Left forelimb (tissue), 1 donor: ENCODE measurements at regions not wholly inside any gene's neighbourhood (a gene's known extent, or its start where the extent isn't known, plus 50 kb on each side); places are given as distances from the start of the nearest gene placed in this dataset.
"Not testable (repeated sequence)": the region's sequence is repeated elsewhere in the genome, so short reads cannot be mapped to it uniquely, and the experiment has no call there.

Experiments
- DNase-seq: peaks from one replicate; pipeline ENCODE4 v3.0.0-alpha.2; 2018; ENCODE audit warnings: low spot score

DNA sequence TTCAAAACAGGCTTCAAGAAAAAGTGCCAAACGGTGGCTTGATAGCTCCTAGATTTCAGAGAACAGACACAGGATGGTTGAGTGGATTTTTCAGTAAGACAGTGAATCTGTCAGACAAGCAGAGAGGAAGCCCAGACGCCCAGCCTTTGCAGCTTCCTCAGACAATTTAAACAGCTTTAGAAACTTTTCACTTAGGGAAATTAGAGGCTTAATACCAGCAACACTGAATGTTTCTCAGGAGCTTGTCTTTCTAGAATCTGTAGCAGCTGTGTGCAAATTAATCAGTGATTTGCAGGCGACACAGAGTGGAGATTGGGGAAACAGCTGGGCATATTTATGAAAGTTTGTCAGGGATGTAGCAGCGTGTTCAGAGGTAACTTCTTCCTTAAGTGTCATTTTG is 362.1 kb downstream of the GALC start:
- DNase-seq: no peak

DNA sequence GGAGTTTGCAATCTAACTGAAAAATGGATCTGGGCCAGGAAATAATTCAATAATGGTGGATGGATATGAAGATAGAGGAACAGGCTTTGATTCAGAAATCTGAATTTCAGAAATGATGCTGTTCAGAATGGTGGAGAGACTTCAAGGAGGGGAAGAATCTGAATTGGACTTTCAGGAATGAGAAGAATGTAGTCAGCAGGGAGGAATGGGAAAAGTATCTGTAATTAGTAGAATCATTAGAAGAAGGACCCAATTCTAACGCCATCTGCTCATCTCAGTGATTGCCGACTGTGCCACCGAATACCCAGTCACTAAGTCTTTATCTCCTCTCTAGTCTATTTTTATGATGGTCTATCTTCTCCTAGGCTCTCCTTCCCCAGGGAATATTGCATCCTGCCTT is 363.2 kb downstream of the GALC start:
- no peak for DNase-seq

DNA sequence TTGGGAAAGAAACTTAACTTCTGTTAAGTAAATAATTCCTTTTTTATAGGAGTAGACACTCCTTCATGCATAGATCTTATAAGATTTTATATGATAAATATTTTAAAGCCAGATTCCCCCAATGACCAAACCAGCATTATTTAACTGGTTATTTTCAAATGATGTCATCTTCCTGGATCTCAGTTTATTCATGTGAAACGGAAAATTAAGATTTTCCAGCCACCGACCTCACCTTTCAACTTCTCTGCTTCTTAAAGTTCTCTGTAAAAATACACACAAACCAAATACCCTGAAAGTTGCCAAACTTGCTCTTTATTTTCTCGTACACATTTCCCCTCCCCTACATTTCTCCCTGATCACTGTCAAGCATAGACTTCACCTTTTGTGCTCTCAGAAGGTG is 364.2 kb downstream of the GALC start:
- no peak for DNase-seq

DNA sequence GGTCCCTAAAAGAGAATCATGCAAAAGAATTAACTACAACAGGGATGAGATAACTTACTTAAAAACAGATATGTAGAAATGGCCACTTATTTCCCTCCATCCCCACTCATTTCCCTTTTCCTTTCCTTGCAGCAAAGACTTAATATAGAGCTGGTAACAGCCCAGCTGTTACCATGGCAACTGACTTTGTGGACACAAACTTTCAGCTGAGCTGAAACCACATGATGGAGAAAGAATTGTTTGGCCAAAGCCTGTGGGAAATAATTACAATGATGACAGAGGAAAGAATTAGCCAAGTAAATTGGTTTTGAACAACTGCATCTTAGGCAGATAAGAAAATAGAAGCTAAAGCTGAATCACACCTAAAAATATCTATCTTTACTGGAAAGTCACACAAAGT is 364.9 kb downstream of the GALC start:
- DNase-seq: no peak

- DNase-seq: no peak
These were observed 366.7 kb downstream of the GALC start for GRCh38 chr14:87626266-87626665.

- DNase-seq: no peak
These were observed 369.4 kb downstream of the GALC start for GRCh38 chr14:87623616-87624015.

GRCh38 chr14:87617079-87617478 is 375.9 kb downstream of the GALC start:
- DNase-seq: no peak

- no peak for DNase-seq
These were observed 376.9 kb downstream of the GALC start for GRCh38 chr14:87615822-87616679.

GRCh38 chr14:87615047-87615446 is 377.9 kb downstream of the GALC start:
- no peak for DNase-seq

- no peak for DNase-seq
These were observed 379.1 kb downstream of the GALC start for GRCh38 chr14:87613881-87614280.

DNA sequence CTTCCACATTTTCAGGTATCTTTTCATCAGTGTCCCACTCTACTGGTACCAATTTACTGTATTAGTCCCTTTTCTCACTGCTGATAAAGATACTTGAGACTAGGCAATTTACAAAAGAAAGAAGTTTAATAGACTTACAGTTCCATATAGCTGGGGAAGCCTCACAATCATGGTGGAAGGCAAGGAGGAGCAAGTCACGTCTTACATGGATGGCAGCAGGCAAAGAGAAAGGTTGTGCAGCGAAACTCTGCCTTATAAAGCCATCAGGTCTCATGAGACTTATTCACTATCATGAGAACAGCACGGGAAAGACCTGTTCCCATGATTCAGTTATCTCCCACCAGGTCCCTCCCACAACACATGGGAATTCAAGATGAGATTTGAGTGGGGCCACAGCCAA is 385.9 kb downstream of the GALC start:
- DNase-seq: not testable (repeated sequence)

GRCh38 chr14:87601036-87601435 is 391.9 kb downstream of the GALC start:
- DNase-seq: no peak

DNA sequence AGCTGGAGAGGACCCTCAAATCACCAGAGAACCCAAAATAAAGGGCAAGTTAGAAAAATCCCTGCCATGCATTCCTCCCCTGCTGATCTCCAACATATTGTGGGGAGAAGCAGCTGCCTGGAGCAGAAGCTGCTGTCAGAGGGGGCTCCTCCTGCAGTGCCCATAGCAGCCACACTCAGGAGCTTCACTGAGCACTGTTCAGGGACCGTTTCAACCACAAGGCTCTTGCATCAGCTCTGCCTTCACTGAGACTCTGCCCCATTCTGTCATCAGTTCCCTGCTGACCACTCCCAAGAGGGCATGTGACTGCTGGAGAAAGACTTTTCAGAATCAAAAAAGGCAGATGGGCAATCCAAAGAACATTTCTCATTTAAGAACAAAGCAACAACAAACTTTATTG is 392.7 kb downstream of the GALC start:
- DNase-seq: no peak

DNA sequence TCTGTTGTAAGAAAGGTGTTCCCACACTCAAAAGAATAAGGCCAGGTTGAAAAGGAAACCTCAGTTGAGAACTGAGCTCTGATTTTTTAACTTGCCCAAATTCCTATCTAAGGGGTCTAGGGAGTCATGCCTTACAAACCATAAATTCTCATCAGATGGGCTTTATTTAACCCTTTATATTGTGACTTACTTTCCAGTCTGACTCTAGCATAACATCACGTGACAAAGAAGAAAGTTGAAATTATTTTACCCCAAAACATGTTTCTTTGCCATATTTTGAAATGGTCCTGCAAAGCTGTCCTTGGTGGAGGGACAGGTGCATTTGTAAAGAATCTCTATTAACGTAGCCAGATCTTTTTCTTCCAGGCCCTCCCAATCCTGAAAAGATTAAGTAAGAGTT is 411.7 kb downstream of the GALC start:
- no peak for DNase-seq

DNA sequence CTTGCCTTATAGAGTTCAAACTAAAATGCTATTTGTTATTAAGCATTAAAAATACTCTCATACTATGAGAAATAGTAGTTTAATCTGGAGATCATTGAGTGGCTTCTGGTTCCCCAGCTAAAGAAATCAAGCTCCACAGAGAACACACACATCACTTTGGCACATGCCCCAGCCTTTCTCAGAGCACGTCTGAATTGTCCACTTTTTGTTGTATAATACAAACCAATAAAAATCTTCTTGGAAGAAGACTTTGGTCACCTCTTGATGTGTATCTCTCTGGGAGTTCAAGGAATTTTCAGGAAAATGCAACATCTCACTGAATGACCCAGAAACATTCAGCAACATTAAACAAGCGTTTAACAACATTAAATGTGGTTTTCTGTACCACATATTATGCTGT is 413.9 kb downstream of the GALC start:
- DNase-seq: no peak

DNA sequence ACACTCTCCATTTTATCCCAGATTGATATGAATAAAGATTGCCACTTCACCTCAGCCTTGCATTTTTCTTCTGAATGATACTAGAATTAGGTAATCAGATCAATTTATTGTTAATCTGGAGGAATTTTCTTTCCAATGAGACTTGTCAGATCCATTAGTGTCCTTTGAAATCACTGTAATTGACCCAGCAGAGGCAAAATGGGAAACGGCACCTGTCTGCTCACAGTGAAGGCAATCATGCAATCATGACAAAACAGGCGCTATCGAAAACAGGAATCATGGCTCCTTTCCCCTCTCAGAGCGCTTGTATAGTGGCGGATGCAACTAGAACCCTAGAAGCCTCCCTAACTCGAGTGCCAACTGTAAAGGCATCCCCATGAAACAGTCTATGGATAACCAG is 417.6 kb downstream of the GALC start:
- DNase-seq: no peak

DNA sequence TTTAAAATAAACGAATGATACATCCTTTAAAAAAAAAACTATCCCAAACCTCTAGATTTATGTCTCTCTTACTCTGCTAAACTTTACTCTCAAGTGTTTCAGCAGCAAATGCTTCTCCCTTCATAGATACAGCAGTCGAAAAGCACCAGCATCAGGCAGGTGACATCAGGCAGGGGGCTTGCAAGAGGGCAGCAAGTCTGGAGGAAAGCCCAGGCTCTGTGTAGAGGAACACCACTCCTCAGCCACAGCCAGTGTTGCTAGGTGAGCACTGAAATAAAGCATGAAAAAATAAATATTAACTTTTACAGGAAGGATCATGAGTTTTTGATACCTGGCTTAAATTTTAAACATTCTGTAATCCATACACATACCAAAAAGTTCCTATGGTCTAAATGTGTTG is 419.4 kb downstream of the GALC start:
- DNase-seq: no peak

DNA sequence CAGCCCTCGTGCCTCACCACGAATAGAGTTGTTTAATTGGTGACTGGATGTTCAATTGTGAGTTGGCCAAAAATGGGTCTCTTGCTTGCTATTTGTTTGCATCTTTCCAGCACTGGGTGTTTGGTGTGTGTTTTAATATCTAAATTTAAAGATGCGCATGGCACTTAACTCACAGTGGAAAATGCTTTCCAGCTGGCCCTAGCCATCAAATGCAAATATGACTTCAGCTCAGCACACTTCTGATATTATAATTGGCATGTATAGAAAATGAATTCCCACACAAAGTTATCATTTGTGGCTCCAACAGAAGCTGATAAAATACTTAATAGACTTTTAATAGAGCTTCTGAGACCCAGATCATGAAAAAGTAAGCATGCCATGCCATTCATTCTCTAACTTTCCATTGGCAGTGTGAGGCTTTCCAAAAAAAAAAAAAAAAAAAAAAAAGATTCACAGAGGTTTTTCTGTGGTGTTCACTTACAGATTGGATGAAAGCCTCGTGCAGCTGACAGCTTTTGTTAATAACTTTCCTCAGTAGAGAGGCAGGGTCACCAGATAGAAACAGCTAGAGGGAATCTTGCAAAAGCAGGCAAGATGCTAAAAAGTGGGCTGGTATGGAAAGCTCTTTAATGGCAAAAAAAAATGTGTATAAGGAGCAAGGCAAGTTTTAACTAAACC is 425.2 kb downstream of the GALC start:
- no peak for DNase-seq

GRCh38 chr14:87566991-87567390 is 426.0 kb downstream of the GALC start:
- no peak for DNase-seq

- DNase-seq: no peak
These were observed 445.4 kb downstream of the GALC start for GRCh38 chr14:87547536-87547935.

GRCh38 chr14:87542288-87542687 is 450.7 kb downstream of the GALC start:
- DNase-seq: no peak

DNA sequence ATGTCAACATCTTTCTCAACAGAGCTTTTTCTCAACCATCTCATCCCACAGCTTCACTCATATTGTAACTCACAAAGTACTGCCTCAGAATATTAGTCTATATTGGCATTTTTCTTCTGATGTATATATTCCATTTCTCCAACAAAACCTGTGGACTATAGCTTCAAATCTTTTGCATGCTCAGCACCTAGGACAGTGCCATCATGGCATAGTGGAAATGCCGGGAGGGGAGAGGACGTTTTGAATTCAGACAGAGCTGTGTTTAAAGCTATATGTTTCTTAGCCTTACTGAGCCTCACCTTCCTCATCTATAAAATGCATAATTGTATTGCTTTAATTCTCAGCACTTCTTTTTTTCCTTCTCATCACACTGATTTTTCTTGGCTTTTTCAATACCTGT is 452.6 kb downstream of the GALC start:
- DNase-seq: no peak

GRCh38 chr14:87529081-87529480 is 463.9 kb downstream of the GALC start:
- DNase-seq: no peak

DNA sequence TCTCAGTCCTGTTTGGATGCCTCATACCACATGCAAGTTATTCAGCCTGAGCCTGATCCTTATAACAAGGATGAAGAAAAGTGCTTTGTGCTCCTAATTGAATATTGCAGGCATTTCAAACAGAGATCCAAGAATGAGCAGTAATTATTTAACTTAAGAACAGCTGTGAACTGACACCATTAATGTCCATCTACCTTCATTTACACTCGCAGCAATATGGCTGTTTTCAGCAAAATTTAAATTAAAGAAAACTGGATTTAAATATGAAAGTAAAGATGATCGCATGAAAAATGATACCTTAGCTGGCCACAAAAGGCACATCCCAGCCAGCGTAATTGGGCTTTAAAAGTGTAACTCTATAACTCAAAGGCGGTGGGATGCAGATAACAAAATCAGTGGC is 466.3 kb downstream of the GALC start:
- DNase-seq: no peak
